ENCODE measurements at regions not wholly inside any gene's neighbourhood (a gene's known extent, or its start where the extent isn't known, plus 50 kb on each side); places are given as distances from the start of the nearest gene placed in this dataset.

DNA sequence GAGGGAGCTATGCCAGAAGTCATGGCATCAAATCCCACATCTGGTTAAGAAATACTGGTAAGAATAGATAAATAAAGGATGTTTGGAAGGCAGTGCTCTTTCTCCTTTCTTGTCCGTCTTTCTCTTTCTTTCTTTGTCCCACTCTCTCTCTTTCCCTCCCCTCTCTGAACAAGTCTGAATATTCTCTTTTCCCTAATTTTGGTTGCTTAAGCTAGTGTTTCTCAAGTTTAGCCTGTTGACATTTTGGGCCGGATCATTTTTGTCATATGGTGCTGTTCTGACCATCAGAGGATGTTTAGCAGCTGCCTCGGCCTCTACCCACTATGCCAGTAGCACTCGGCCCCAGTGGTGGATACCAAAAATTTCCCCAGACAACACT lies 405.3 kb upstream of the C2CD4B start:
- H3K9me3 Mint-ChIP-seq (ENCODE audit: low read depth): no peaks in the 10 kb centered on the region
- H3K4me3 Mint-ChIP-seq (ENCODE audit: unreplicated experiment): no peak overlapping the region
- no peak overlapping the region for H3K27ac Mint-ChIP-seq (ENCODE audit: unreplicated experiment)
- H3K36me3 Mint-ChIP-seq (ENCODE audit: low read depth): peaks cover 1% of the 10 kb centered on the region
- H3K27me3 Mint-ChIP-seq (ENCODE audit: low read depth): peaks cover 2% of the 10 kb centered on the region
- TF ChIP-seq, protein P1, sequence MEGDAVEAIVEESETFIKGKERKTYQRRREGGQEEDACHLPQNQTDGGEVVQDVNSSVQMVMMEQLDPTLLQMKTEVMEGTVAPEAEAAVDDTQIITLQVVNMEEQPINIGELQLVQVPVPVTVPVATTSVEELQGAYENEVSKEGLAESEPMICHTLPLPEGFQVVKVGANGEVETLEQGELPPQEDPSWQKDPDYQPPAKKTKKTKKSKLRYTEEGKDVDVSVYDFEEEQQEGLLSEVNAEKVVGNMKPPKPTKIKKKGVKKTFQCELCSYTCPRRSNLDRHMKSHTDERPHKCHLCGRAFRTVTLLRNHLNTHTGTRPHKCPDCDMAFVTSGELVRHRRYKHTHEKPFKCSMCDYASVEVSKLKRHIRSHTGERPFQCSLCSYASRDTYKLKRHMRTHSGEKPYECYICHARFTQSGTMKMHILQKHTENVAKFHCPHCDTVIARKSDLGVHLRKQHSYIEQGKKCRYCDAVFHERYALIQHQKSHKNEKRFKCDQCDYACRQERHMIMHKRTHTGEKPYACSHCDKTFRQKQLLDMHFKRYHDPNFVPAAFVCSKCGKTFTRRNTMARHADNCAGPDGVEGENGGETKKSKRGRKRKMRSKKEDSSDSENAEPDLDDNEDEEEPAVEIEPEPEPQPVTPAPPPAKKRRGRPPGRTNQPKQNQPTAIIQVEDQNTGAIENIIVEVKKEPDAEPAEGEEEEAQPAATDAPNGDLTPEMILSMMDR (IDR thresholded peaks at IDR 0.05): no peak
- H3K4me1 Mint-ChIP-seq (ENCODE audit: low read depth): peaks cover 20% of the 10 kb centered on the region
- DNase-seq (ENCODE audit: low spot score): no peak

DNA sequence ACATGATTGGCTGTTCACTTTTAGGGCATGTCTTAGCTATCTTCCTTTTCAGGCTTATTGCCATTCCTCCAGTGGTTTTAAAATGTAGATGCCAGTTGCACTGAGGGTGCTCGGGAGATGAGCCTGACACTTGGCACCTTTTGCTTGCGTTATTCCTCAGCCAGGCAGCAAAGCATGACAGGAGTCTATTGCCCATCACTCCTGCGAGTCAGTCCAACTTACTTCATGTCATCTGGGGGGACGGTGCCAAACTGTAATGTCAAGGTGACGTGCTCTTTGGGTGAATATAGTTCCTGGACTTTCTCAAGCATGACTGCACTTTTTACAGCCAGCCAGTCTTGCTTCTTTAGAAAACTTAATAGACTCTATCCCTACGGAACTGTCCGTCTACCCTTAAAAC lies 406.0 kb upstream of the C2CD4B start:
- no peak for DNase-seq (ENCODE audit: low spot score)
- Mint-ChIP-seq H3K4me1 (ENCODE audit: low read depth) (peaks cover 20% of the 10 kb centered on the region), H3K27ac (ENCODE audit: unreplicated experiment) (no peak overlapping the region), H3K36me3 (ENCODE audit: low read depth) (peaks cover 1% of the 10 kb centered on the region), H3K9me3 (ENCODE audit: low read depth) (no peaks in the 10 kb centered on the region), H3K4me3 (ENCODE audit: unreplicated experiment) (no peak overlapping the region), H3K27me3 (ENCODE audit: low read depth) (peaks cover 2% of the 10 kb centered on the region)
- TF ChIP-seq, protein P1 (IDR thresholded peaks at IDR 0.05): no peak

DNA sequence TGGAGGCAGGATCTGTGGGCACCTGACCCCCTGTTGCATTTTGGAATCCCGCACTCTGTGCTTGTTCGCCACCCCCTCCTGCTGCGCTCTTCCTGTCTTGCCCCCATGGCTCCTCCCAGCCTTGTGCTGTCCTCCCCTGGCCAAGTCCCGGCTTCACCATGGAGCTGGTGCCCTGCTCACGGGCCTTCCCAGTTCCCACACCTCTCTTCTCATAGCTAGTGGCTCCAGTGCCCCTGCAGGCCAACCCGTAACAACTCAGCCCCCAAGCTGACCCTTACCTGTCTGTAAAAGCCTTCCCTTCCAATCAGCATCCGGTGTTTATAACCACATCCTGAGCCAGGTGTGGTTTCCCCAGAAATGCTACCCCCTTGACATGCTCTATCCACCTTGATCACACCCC lies 407.7 kb upstream of the C2CD4B start:
- Mint-ChIP-seq H3K27me3 (ENCODE audit: low read depth) (peaks cover 2% of the 10 kb centered on the region), H3K4me1 (ENCODE audit: low read depth) (peaks cover 20% of the 10 kb centered on the region), H3K36me3 (ENCODE audit: low read depth) (peaks cover 1% of the 10 kb centered on the region), H3K4me3 (ENCODE audit: unreplicated experiment) (no peak overlapping the region), H3K9me3 (ENCODE audit: low read depth) (no peaks in the 10 kb centered on the region), H3K27ac (ENCODE audit: unreplicated experiment) (no peak overlapping the region)
- TF ChIP-seq, protein P1 (IDR thresholded peaks at IDR 0.05): no peak
- no peak for DNase-seq (ENCODE audit: low spot score)

DNA sequence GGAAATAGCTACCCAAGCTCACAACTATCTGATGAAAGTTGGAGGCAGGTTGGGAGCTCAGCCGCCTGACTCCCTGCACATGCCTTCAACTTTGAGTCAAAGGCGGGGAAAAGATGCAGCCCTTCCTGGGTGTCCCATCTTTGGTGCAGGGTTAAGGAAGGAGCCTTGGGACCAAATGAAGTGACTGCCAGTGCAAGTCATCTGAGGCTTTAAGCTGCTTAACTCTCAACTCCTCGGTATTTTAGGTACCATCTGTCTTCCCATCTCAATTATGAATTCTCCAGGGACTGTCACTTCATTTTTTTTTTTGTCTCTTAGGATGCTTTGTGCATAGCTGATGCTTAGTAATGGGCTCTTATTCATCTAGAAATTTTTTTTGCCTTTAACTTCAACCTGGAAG lies 408.8 kb upstream of the C2CD4B start:
- H3K4me3 Mint-ChIP-seq (ENCODE audit: unreplicated experiment): no peak overlapping the region
- no peak for DNase-seq (ENCODE audit: low spot score)
- H3K36me3 Mint-ChIP-seq (ENCODE audit: low read depth): peaks cover 1% of the 10 kb centered on the region
- H3K9me3 Mint-ChIP-seq (ENCODE audit: low read depth): no peaks in the 10 kb centered on the region
- H3K4me1 Mint-ChIP-seq (ENCODE audit: low read depth): peaks cover 20% of the 10 kb centered on the region
- TF ChIP-seq, protein P1 (IDR thresholded peaks at IDR 0.05): no peak
- peaks cover 2% of the 10 kb centered on the region for H3K27me3 Mint-ChIP-seq (ENCODE audit: low read depth)
- no peak overlapping the region for H3K27ac Mint-ChIP-seq (ENCODE audit: unreplicated experiment)

DNA sequence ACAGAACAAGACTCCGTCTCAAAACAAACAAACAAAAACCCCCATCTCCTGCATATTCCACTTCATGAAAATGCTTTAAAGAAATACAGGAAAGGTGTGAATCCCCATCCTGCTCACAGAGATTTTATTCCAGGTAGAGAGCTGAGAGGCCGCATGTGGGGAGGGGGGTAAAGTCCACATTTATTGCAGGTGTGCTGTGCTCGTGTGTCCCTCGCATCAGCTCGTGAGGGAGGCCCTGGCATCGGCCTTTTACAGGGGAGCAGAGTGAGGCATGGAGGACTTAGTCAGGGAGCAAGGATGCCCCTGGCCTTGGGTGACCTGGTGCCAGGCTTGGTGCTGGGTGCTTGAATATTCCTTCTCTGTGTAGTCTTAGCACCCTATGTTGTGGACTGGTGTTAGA lies 413.5 kb upstream of the C2CD4B start:
- no peak overlapping the region for H3K27ac Mint-ChIP-seq (ENCODE audit: unreplicated experiment)
- peaks cover 3% of the 10 kb centered on the region for H3K36me3 Mint-ChIP-seq (ENCODE audit: low read depth)
- H3K9me3 Mint-ChIP-seq (ENCODE audit: low read depth): no peaks in the 10 kb centered on the region
- H3K4me1 Mint-ChIP-seq (ENCODE audit: low read depth): peaks cover 7% of the 10 kb centered on the region
- no peak for DNase-seq (ENCODE audit: low spot score)
- H3K27me3 Mint-ChIP-seq (ENCODE audit: low read depth): peaks cover 6% of the 10 kb centered on the region
- TF ChIP-seq, protein P1 (IDR thresholded peaks at IDR 0.05): no peak
- H3K4me3 Mint-ChIP-seq (ENCODE audit: unreplicated experiment): no peak overlapping the region

Data from chondrocyte (in vitro differentiated cells).